ENCODE measurements at regions not wholly inside any gene's neighbourhood (a gene's known extent, or its start where the extent isn't known, plus 50 kb on each side); places are given as distances from the start of the nearest gene placed in this dataset.

GRCh38 chr6:14992382-14992781 lies 253.5 kb upstream of the JARID2 start:
- TF ChIP-seq CTCF (IDR thresholded peaks at IDR 0.05) (no peak), POLR2A (IDR thresholded peaks at IDR 0.05) (no peak)

Data from body of pancreas (tissue), 4 donors.